ENCODE measurements at regions not wholly inside any gene's neighbourhood (a gene's known extent, or its start where the extent isn't known, plus 50 kb on each side); places are given as distances from the start of the nearest gene placed in this dataset.

- H2AFZ ChIP-seq (ENCODE audit: low read depth, low read length, severe bottlenecking) = no peak overlapping the region
- no peaks in the 10 kb centered on the region for H3K9me3 ChIP-seq (ENCODE audit: insufficient read depth, low read length)
- no peak overlapping the region for H3K4me3 ChIP-seq (ENCODE audit: insufficient read depth, low read length, poor library complexity, severe bottlenecking)
- TF ChIP-seq CTCF (IDR thresholded peaks at IDR 0.05; ENCODE audit: insufficient read depth, low read length, poor library complexity, severe bottlenecking) (no peak), EZH2phosphoT487 (conservative IDR thresholded peaks at IDR 0.05; ENCODE audit: low read length) (no peak)
- H3F3A ChIP-seq (ENCODE audit: insufficient read depth) = no peaks in the 10 kb centered on the region
- H3K27me3 ChIP-seq (ENCODE audit: low read length) = no peaks in the 10 kb centered on the region
- H3K36me3 ChIP-seq (ENCODE audit: low read length) = no peaks in the 10 kb centered on the region
- no peak overlapping the region for H3K9ac ChIP-seq (ENCODE audit: low read length)
- no peak overlapping the region for H3K27ac ChIP-seq (ENCODE audit: low read depth, low read length)
- H3K79me2 ChIP-seq (ENCODE audit: insufficient read depth, low read length) = no peaks in the 10 kb centered on the region
- no peaks in the 10 kb centered on the region for H3K9me2 ChIP-seq (replicated peaks; ENCODE audit: insufficient read depth, low read length)
- H4K20me1 ChIP-seq (ENCODE audit: low read depth, low read length) = no peaks in the 10 kb centered on the region
- no peak overlapping the region for H3K4me2 ChIP-seq (ENCODE audit: low read depth, low read length, poor library complexity, severe bottlenecking)
Measured at GRCh38 chr20:59390437-59390836, 90.0 kb downstream of the EDN3 start.

- Histone ChIP-seq H4K20me1 (ENCODE audit: low read depth, low read length) (no peaks in the 10 kb centered on the region), H3K27me3 (ENCODE audit: low read length) (no peaks in the 10 kb centered on the region), H3K36me3 (ENCODE audit: low read length) (no peaks in the 10 kb centered on the region), H3K9ac (ENCODE audit: low read length) (no peak overlapping the region), H3K27ac (ENCODE audit: low read depth, low read length) (no peak overlapping the region), H3K79me2 (ENCODE audit: insufficient read depth, low read length) (no peaks in the 10 kb centered on the region), H2AFZ (ENCODE audit: low read depth, low read length, severe bottlenecking) (no peak overlapping the region), H3K4me2 (ENCODE audit: low read depth, low read length, poor library complexity, severe bottlenecking) (no peak overlapping the region), H3K4me3 (ENCODE audit: insufficient read depth, low read length, poor library complexity, severe bottlenecking) (no peak overlapping the region), H3K9me2 (replicated peaks; ENCODE audit: insufficient read depth, low read length) (no peaks in the 10 kb centered on the region), H3K9me3 (ENCODE audit: insufficient read depth, low read length) (no peaks in the 10 kb centered on the region), H3F3A (ENCODE audit: insufficient read depth) (no peaks in the 10 kb centered on the region)
- TF ChIP-seq EZH2phosphoT487 (conservative IDR thresholded peaks at IDR 0.05; ENCODE audit: low read length) (no peak), CTCF (IDR thresholded peaks at IDR 0.05; ENCODE audit: insufficient read depth, low read length, poor library complexity, severe bottlenecking) (no peak)
Measured at GRCh38 chr20:59391975-59392374, 91.6 kb downstream of the EDN3 start.

GRCh38 chr20:59392736-59393135, 92.3 kb downstream of the EDN3 start:
- Histone ChIP-seq H3K9ac (ENCODE audit: low read length) (no peak overlapping the region), H2AFZ (ENCODE audit: low read depth, low read length, severe bottlenecking) (no peak overlapping the region), H3K9me3 (ENCODE audit: insufficient read depth, low read length) (no peaks in the 10 kb centered on the region), H3K27me3 (ENCODE audit: low read length) (no peaks in the 10 kb centered on the region), H3K4me3 (ENCODE audit: insufficient read depth, low read length, poor library complexity, severe bottlenecking) (no peak overlapping the region), H3K36me3 (ENCODE audit: low read length) (no peaks in the 10 kb centered on the region), H3K4me2 (ENCODE audit: low read depth, low read length, poor library complexity, severe bottlenecking) (no peak overlapping the region), H4K20me1 (ENCODE audit: low read depth, low read length) (no peaks in the 10 kb centered on the region), H3K9me2 (replicated peaks; ENCODE audit: insufficient read depth, low read length) (no peaks in the 10 kb centered on the region), H3F3A (ENCODE audit: insufficient read depth) (no peaks in the 10 kb centered on the region), H3K79me2 (ENCODE audit: insufficient read depth, low read length) (no peaks in the 10 kb centered on the region), H3K27ac (ENCODE audit: low read depth, low read length) (no peak overlapping the region)
- TF ChIP-seq EZH2phosphoT487 (conservative IDR thresholded peaks at IDR 0.05; ENCODE audit: low read length) (no peak), CTCF (IDR thresholded peaks at IDR 0.05; ENCODE audit: insufficient read depth, low read length, poor library complexity, severe bottlenecking) (no peak)

GRCh38 chr20:59393142-59393541, 92.7 kb downstream of the EDN3 start:
- H3K27ac ChIP-seq (ENCODE audit: low read depth, low read length) = no peak overlapping the region
- H3K36me3 ChIP-seq (ENCODE audit: low read length) = no peaks in the 10 kb centered on the region
- H3K9me3 ChIP-seq (ENCODE audit: insufficient read depth, low read length) = no peaks in the 10 kb centered on the region
- no peaks in the 10 kb centered on the region for H4K20me1 ChIP-seq (ENCODE audit: low read depth, low read length)
- H3F3A ChIP-seq (ENCODE audit: insufficient read depth) = no peaks in the 10 kb centered on the region
- no peak for TF ChIP-seq CTCF (IDR thresholded peaks at IDR 0.05; ENCODE audit: insufficient read depth, low read length, poor library complexity, severe bottlenecking)
- TF ChIP-seq EZH2phosphoT487 (conservative IDR thresholded peaks at IDR 0.05; ENCODE audit: low read length) = no peak
- H3K4me2 ChIP-seq (ENCODE audit: low read depth, low read length, poor library complexity, severe bottlenecking) = no peak overlapping the region
- no peak overlapping the region for H2AFZ ChIP-seq (ENCODE audit: low read depth, low read length, severe bottlenecking)
- no peak overlapping the region for H3K4me3 ChIP-seq (ENCODE audit: insufficient read depth, low read length, poor library complexity, severe bottlenecking)
- H3K9ac ChIP-seq (ENCODE audit: low read length) = no peak overlapping the region
- H3K27me3 ChIP-seq (ENCODE audit: low read length) = no peaks in the 10 kb centered on the region
- H3K79me2 ChIP-seq (ENCODE audit: insufficient read depth, low read length) = no peaks in the 10 kb centered on the region
- H3K9me2 ChIP-seq (replicated peaks; ENCODE audit: insufficient read depth, low read length) = no peaks in the 10 kb centered on the region

Data from SU-DHL-6 (cell line).